GM19452 (cell line): ENCODE measurements at regions not wholly inside any gene's neighbourhood (a gene's known extent, or its start where the extent isn't known, plus 50 kb on each side); places are given as distances from the start of the nearest gene placed in this dataset.

Source experiments
- ATAC-seq: cut with Tn5 transposase; IDR thresholded peaks from one replicate; pipeline ENCODE4 v1.9.1; 2021; ENCODE audit not compliant: unreplicated experiment

GRCh38 chr3:459311-459670 is 262.7 kb downstream of the CHL1 start:
- ATAC-seq, result no peak

DNA sequence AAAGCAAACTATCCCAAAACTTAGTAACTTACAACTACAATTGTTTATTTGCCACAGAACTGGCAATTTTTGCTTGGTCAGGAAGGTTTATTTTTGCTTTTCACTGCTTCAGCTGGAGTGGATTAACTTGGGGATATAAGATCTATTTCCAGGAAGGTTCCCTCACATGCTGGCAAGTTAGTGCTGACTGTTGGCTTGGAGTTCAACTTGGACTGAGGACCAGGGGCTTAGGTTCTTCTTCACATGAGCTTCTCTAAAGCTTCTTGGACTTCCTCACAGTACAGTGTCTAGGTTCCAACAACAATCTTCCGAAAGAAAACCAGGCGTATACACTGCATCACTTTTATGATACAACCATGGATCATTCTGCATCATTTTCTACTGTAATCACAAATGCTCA is 264.4 kb downstream of the CHL1 start:
- ATAC-seq, result no peak

- no peak for ATAC-seq
Measured at GRCh38 chr3:462851-463250, 266.3 kb downstream of the CHL1 start.

DNA sequence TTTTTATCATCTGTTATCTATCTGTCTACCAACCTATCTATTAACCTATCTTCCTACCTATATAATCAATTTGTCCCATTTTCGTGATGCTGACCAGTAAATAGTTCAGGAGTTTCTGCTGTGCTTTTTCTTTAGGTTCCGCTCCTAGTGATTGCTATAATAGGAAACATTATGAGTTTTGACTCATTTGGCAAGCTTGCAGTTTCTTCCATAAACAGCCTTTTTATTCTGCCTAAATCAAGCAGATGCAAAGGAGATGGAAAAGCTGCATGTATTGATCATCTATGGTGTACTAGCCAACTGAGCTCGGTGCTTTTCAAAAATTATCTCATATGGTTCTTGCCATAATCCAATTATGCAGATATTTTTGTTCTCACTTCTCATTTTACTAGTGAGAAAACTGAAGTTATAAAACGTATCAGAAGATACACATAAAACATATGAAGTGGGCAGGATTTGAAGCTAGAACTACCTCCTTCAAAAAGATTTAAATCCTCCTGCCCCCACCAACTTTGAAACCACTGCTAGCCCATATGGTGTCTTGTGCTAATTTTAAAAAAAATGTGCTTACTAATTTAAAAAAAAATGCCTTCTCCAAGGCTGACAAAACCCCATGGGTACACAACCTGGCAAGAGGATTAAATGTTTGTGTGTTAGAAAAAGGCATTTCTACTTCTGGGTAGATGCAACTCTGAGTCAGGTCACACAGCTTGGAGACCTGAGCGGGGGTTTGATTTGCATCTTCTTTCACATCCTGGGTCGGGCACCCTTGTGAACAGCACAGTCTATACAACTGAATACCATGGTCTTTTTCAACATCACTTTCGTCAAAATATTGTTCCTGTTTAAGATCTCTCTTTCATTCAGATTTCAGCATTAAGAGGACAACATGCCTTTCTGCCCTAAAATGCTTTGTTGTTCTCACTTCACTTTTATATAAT is 267.0 kb downstream of the CHL1 start:
- ATAC-seq, result peak; percentile 97

GRCh38 chr3:464255-464654 is 267.7 kb downstream of the CHL1 start:
- ATAC-seq, result no peak

DNA sequence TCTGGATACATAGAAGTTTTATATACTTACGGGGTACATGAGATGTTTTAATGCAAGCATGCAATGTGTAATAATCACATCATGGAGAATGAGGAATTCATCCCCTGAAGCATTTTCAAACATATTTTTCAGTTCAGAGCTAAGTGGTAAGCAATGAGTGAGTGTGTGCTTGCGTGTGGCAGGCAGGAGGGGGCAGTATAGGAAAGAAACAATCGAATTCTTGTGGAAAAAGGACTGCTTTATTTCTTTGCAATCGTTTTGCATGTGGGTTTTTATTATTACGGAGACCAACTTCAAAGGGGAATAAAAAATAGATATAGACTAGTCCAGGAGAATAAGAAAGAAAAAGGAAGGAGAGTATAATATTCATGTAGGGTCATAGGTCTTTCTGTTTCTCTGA is 271.6 kb downstream of the CHL1 start:
- ATAC-seq, result no peak

DNA sequence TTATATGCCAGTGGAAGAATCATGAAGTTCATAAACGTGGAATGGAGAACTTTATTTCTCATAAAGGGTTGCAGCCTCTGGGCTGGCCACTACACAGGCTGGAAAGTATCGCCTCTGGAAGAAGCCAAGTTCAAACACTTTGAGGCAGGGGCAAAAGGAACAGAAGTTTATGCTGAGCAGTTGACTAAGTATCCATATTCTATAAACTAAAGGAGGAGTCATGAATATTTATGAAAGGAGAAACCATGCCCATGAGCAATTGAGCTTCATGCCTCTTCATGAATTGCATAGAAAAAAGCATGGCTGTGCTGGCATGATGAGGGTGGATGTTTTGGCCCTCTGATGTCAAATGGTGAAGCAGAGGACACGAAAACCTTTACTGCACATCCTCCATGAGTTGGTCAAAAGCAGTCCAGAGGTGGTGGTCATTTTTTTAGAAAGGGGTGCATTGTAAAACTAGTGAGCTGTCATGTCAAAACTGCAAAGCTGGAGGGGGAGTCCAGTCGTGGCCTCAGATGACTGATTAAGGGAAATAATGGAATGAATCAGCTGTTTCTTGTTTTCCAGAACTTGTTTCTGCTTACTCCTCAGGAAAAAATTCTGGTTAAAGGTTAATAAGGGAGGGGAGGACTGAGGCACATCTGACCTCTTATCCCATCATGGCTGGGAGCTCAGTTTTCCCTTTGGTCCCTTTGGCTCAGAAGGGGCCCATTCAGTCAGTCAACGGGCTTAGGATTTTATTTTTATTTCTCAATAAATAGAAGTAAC is 276.7 kb downstream of the CHL1 start:
- ATAC-seq, result no peak

GRCh38 chr3:474828-475227 is 278.3 kb downstream of the CHL1 start:
- no peak for ATAC-seq

GRCh38 chr3:480070-480469 is 283.5 kb downstream of the CHL1 start:
- ATAC-seq, result peak; percentile 75

GRCh38 chr3:481111-481510 is 284.5 kb downstream of the CHL1 start:
- no peak for ATAC-seq

DNA sequence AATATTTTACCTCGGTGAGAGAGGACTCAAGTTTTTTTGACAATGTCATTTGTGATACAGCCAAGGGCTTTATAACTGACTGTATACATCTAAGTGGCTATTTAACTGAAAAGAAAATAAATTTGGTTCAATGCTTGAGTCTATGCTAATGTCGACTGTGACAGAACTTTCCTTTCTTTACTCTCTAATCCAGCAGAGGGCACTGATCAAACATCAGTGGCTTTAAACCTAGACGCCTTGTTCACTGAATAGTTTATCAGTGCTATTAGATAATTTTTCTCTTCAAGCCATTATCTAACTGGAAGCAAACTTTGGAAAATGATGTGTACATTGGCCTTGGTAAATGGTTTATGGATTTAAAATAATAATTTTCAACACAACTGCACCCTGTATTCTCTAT is 285.1 kb downstream of the CHL1 start:
- ATAC-seq, result no peak

DNA sequence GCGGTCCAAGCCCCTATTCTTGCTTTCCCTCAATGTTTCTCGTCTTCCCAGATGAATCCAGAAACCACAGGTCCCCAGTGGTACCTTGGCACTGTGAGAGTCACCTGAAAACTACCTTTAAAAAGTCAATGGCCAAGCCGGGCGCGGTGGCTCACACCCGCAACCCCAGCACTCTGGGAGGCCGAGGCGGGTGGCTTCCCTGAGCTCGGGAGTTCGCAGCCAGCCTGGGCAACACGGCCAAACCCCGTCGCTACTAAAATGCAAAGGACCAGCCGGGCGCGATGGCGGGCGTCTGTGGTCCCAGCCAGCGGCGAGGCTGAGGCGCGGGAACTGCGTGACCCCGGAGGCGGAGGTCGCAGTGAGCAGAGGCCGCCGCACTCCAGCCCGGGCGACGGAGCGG is 285.9 kb downstream of the CHL1 start:
- ATAC-seq, result no peak

DNA sequence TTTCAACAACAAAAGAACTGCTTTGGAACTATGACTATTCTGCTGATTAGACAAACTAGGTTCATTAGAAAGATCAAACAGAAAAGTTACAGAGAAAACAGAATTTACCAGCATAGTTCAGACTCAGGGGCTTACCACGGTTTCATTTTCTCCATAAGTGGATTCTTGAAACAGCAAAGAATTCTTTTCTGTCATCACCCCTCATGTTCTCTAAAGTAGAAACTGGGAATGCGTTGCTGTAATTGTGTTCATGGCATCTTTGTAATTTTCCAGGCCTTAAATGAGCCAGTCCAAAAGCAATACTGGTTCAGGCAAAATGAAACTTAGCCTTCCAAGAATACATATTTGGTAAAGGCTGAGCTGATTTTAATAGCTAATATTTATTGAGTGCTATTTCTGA is 287.8 kb downstream of the CHL1 start:
- ATAC-seq, result no peak

- ATAC-seq, result no peak
Measured at GRCh38 chr3:487614-488013, 291.1 kb downstream of the CHL1 start.

GRCh38 chr3:492586-493316 is 296.2 kb downstream of the CHL1 start:
- peak; percentile 52 for ATAC-seq

GRCh38 chr3:494190-494589 is 297.6 kb downstream of the CHL1 start:
- ATAC-seq, result no peak

DNA sequence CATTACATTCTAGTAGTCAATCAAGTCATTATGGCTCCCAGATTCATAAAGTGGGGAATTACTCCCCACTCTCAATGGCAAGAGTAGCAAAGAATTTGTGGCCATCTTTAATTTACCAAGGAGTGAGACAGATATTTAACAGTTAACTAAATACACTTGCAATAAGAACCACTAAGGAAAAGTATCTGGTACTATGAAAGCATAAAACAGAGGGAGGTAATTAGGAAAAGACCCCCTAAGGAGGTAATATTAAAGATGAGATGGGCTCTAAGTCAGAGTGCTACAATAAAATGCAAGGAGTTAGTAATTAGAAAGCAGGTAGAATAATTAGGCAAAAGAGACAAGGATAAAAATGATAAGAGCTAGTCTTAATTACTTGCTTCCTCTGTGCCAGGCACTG is 301.9 kb downstream of the CHL1 start:
- ATAC-seq, result no peak

DNA sequence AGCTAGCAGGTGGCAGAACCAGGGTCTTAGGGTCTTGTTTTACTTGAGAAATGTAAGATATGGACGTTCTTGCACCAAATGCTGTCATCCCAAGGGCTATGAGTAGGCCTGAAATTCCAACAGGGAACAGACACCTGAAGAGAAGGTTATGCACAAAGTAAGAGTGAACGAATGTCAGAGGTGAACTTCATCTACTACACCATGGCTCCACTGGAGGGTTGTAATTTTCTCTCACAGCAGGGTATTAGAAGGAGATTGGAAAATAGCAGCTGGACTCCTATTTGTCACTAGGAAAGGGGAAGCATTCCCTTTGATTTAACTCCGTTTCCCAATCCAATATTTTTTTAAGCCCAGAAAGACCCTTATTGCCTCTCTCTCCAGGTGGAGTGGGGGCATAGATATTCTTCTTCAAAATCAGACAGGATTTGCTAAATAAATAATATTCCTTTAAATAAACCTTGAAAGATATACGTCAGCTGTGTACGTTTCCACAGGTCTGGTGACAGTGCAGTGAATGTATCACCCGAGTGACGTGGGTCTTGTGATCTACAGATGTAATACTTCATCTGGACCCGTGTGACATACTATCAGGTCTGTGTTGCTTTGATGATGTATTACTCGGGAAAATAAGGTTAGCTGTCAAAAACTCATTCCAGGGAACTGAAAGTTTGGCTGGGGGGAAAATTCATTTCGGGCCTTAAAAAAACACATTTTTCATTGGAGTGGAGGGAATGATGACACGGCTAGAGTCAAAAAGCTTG is 302.6 kb downstream of the CHL1 start:
- ATAC-seq, result no peak

DNA sequence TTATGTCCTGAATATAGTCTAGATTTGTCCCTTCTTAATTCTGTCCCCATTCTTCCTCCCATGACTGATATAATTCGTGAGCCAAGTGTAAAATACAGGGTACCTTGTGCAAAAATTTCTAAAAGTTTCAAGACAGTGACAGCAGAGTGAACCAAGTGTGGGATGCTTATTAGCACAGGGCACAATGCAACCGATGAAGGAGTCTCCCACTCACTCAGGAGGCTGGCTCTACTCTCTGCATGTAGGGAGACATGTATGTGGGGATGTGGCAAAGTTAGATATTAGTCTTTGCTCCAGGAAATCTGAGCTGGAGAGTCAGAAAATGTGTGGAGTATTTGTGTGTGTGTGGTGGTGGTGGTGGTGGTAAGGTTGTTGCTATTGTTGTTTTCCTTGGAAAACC is 305.9 kb downstream of the CHL1 start:
- ATAC-seq, result no peak

- no peak for ATAC-seq
Measured at GRCh38 chr3:513301-513700, 316.7 kb downstream of the CHL1 start.

DNA sequence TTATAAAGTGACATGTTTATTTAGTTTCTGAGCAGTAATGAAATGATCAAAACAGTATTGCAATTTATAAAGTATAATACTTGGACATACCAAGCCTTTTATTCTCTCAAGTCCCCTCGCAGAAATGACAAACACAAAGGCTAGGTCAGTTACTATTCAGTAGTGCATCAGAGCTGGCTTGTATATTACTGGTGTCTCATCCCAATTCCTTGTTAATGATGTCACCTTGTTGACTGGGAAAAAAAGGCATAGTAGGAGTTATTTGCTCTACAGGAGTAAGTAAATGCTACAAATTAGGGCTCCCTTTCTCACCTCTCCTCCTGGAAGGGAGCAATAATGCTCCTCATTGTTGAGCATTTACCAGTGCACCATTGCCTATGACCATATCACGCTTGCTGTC is 317.6 kb downstream of the CHL1 start:
- ATAC-seq, result no peak
